ENCODE measurements at regions not wholly inside any gene's neighbourhood (a gene's known extent, or its start where the extent isn't known, plus 50 kb on each side); places are given as distances from the start of the nearest gene placed in this dataset.

DNA sequence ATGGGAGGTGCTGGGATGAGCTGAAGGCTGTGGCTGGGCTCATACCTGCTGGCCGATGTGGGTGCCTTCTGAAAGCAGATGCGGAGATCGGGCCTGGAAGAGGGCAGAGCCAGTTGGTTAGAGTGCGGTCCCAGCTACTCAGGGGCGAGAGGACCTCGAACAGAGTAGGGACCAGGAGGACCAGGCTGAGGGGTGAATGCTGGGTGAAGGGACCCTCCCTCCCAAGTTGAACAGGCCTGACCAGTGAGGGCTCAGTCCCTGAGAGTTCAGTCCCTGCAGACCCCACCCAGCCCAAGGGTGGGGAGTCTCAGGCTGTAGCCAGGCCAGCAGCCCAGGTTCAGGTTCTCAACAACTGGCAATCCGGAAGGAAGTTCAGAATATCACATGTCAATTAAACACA is 232.8 kb upstream of the HS6ST1 start:
- DNase-seq (ENCODE audit: low spot score in 2 of 2), result peak in 1 of 2 donors; percentile 53
- intact Hi-C loops (cut with DNase I), result no loop called here

DNA sequence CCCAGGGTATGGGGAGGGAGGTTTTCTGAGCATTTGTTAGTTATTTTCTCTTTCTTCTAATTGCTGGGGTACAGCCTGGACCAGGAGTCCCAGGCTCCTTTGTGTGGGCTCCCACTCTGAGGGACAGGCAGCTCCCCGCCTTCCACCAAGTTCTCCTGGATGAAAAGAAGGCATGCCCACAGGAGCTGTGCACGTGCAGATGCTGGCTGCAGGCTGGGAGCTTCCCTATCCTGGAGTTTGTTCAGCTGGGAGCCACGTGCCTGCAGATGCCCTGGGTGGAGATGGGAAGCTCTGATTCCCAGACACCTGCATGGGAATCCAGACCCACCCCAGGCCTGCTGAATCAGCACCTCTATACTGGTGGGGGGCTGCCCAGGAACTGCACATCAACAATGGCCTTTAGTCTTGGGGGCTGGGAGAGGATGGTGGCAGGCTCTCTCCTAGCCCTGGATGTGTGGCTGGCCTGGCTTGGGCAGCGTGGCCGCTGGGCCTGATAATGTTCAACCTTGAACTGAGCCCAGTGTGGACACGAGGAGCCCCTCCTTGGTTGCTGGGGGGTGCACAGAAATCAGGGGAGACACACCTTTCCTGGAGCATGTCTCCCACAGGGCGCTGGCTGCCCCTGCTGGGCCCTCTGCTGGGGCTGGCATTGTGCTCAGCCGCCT is 233.6 kb upstream of the HS6ST1 start:
- no peak overlapping the region for H3K27ac ChIP-seq
- TF ChIP-seq CTCF (IDR thresholded peaks at IDR 0.05), result no peak
- DNase-seq (ENCODE audit: low spot score in 2 of 2), result peak in 1 of 2 donors; percentile 55
- no peaks in the 10 kb centered on the region for H3K36me3 ChIP-seq
- H3K9me3 ChIP-seq, result no peaks in the 10 kb centered on the region
- H3K4me1 ChIP-seq, result no peaks in the 10 kb centered on the region
- H3K4me3 ChIP-seq, result no peak overlapping the region
- no peaks in the 10 kb centered on the region for H3K27me3 ChIP-seq
- intact Hi-C loops (cut with DNase I), result no loop called here

More for the DNA sequence above, 232.8 kb upstream of the HS6ST1 start:
- no peaks in the 10 kb centered on the region for H3K36me3 ChIP-seq
- no peak for TF ChIP-seq CTCF (IDR thresholded peaks at IDR 0.05)
- H3K4me3 ChIP-seq, result no peak overlapping the region
- H3K27ac ChIP-seq, result no peak overlapping the region
- H3K27me3 ChIP-seq, result no peaks in the 10 kb centered on the region
- no peaks in the 10 kb centered on the region for H3K4me1 ChIP-seq
- no peaks in the 10 kb centered on the region for H3K9me3 ChIP-seq

- H3K27me3 ChIP-seq, result no peaks in the 10 kb centered on the region
- intact Hi-C loops (cut with DNase I), result no loop called here
- no peaks in the 10 kb centered on the region for H3K4me1 ChIP-seq
- H3K4me3 ChIP-seq, result no peak overlapping the region
- no peak overlapping the region for H3K27ac ChIP-seq
- TF ChIP-seq CTCF (IDR thresholded peaks at IDR 0.05), result no peak
- no peaks in the 10 kb centered on the region for H3K9me3 ChIP-seq
- DNase-seq (ENCODE audit: low spot score in 2 of 2), result no peak
- no peaks in the 10 kb centered on the region for H3K36me3 ChIP-seq
These were observed 234.3 kb upstream of the HS6ST1 start for GRCh38 chr2:128552806-128553551.

DNA sequence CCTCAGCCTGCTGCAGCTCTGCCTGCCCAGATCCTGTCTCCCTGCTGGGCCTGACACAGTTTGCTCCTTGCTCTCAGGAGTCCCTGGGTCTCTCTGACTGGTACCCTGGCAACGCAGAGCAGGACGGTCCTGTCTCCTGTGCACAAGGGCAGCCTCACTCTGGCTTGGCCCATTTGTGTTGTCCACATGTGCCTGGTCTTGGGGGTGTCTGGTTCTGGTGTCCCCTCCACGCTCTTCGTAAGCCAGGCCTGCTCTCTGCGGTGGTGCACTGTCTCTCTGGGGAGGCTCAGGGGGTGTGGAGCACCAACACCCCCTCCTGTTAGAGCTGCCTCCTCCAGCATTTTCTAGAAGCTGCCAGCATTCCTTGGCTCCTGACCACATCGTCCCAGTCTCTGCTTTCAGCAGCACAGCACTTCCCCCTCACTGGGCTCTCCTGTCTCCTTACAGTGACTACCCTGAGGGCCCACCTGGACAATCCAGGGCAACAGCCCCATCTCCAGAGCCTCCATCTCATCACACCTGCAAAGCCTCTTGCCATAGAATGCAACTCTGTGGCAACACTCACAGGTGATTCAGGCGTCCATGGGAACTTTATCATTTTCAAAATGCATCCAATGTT is 235.6 kb upstream of the HS6ST1 start:
- no peaks in the 10 kb centered on the region for H3K27me3 ChIP-seq
- intact Hi-C loops (cut with DNase I), result no loop called here
- no peaks in the 10 kb centered on the region for H3K4me1 ChIP-seq
- H3K4me3 ChIP-seq, result no peak overlapping the region
- no peaks in the 10 kb centered on the region for H3K9me3 ChIP-seq
- no peak for TF ChIP-seq CTCF (IDR thresholded peaks at IDR 0.05)
- H3K27ac ChIP-seq, result no peak overlapping the region
- no peak for DNase-seq (ENCODE audit: low spot score in 2 of 2)
- H3K36me3 ChIP-seq, result no peaks in the 10 kb centered on the region

GRCh38 chr2:128555433-128555832 is 236.8 kb upstream of the HS6ST1 start:
- Histone ChIP-seq H3K27ac (no peak overlapping the region), H3K4me3 (no peak overlapping the region), H3K9me3 (no peaks in the 10 kb centered on the region), H3K27me3 (no peaks in the 10 kb centered on the region), H3K4me1 (no peaks in the 10 kb centered on the region), H3K36me3 (no peaks in the 10 kb centered on the region)
- no peak for TF ChIP-seq CTCF (IDR thresholded peaks at IDR 0.05)
- no peak for DNase-seq (ENCODE audit: low spot score in 2 of 2)
- intact Hi-C loops (cut with DNase I), result no loop called here
